Suprapubic skin (tissue), 4 donors: ENCODE measurements at regions not wholly inside any gene's neighbourhood (a gene's known extent, or its start where the extent isn't known, plus 50 kb on each side); places are given as distances from the start of the nearest gene placed in this dataset.
"Not testable (repeated sequence)": the region's sequence is repeated elsewhere in the genome, so short reads cannot be mapped to it uniquely, and the experiment has no call there.

Experiments
- CTCF ChIP-seq, 2 donors: fragments of 200-600 bp in 1 of 2; fragments of 450-650 bp in 1 of 2; sonication (generic) in 1 of 2; IDR thresholded peaks; one replicate each; pipeline ENCODE4 v1.5.1; 2016 to 2019; ENCODE audit warnings: antibody characterized with exemption in 2 of 2, mild to moderate bottlenecking in 1 of 2, moderate library complexity in 1 of 2
- POLR2A ChIP-seq, 2 donors: fragments of 450-650 bp; IDR thresholded peaks; one replicate each; pipeline ENCODE4 v1.6.1; 2017; ENCODE audit warnings: antibody characterized with exemption in 2 of 2, mild to moderate bottlenecking in 2 of 2, moderate library complexity in 2 of 2
- POLR2AphosphoS5 ChIP-seq, 3 donors: sonication (generic); formaldehyde crosslinking; IDR thresholded peaks; one replicate each; pipeline ENCODE4 v1.6.1; 2017; ENCODE audit warnings: antibody characterized with exemption in 3 of 3

GRCh38 chr3:155998173-155998572, 122.2 kb upstream of the KCNAB1 start:
- TF ChIP-seq CTCF, POLR2AphosphoS5, POLR2A (IDR thresholded peaks at IDR 0.05): not testable (repeated sequence)
